Liver (tissue), 8 donors: ENCODE measurements at regions not wholly inside any gene's neighbourhood (a gene's known extent, or its start where the extent isn't known, plus 50 kb on each side); places are given as distances from the start of the nearest gene placed in this dataset.
"Not testable (repeated sequence)": the region's sequence is repeated elsewhere in the genome, so short reads cannot be mapped to it uniquely, and the experiment has no call there.

Experiments used
- DNase-seq: peaks from one replicate; pipeline ENCODE4 v3.0.0-alpha.2; 2017; ENCODE audit warnings: low spot score
- H3K27ac ChIP-seq, 2 donors: one replicate each; pipeline ENCODE4 v1.7.0; 2013; ENCODE audit warnings: inconsistent platforms in 2 of 2, low read length in 2 of 2, control low read depth in 1 of 2, low read depth in 1 of 2, mild to moderate bottlenecking in 1 of 2
- H3K27me3 ChIP-seq, 4 donors: one replicate each; pipeline versions ENCODE4 v1.6.1 to v1.7.0; 2013; ENCODE audit warnings: low read length in 3 of 4, inconsistent platforms in 1 of 4, mild to moderate bottlenecking in 1 of 4, moderate library complexity in 1 of 4; ENCODE audit not compliant: control insufficient read depth in 4 of 4, insufficient read depth in 4 of 4
- H3K36me3 ChIP-seq, 4 donors: one replicate each; pipeline versions ENCODE4 v1.6.1 to v1.7.0; 2013; ENCODE audit warnings: low read length in 3 of 4, mild to moderate bottlenecking in 3 of 4, low read depth in 1 of 4, moderate library complexity in 1 of 4; ENCODE audit not compliant: control insufficient read depth in 4 of 4, insufficient read depth in 3 of 4
- H3K4me1 ChIP-seq, 4 donors: one replicate each; pipeline versions ENCODE4 v1.6.1 to v1.7.0; 2013; ENCODE audit warnings: low read length in 3 of 4, mild to moderate bottlenecking in 3 of 4, moderate library complexity in 1 of 4; ENCODE audit not compliant: control insufficient read depth in 4 of 4, insufficient read depth in 4 of 4
- H3K4me3 ChIP-seq, 3 donors: one replicate each; pipeline versions ENCODE4 v1.6.1 to v1.7.0; 2013; ENCODE audit warnings: low read length in 3 of 3, control low read depth in 1 of 3, low read depth in 1 of 3, mild to moderate bottlenecking in 1 of 3
- H3K9ac ChIP-seq, 2 donors: one replicate each; pipeline ENCODE4 v1.7.0; 2013; ENCODE audit warnings: low read length in 2 of 2, mild to moderate bottlenecking in 2 of 2, moderate library complexity in 2 of 2, control low read depth in 1 of 2, low read depth in 1 of 2
- H3K9me3 ChIP-seq, 4 donors: one replicate each; pipeline versions ENCODE4 v1.6.1 to v1.7.0; 2013; ENCODE audit warnings: low read length in 3 of 4; ENCODE audit not compliant: control insufficient read depth in 4 of 4
- ATF3 ChIP-seq: IDR thresholded peaks from 2 replicates; pipeline ENCODE4 v1.6.1; 2016; ENCODE audit warnings: antibody characterized with exemption
- EGR1 ChIP-seq, 2 donors: IDR thresholded peaks; 2 replicates each; pipeline ENCODE4 v1.6.1; 2016 to 2018; ENCODE audit warnings: antibody characterized with exemption in 2 of 2, low read depth in 2 of 2
- FOXA1 ChIP-seq: IDR thresholded peaks from 2 replicates; pipeline ENCODE4 v1.6.1; 2016; ENCODE audit warnings: antibody characterized with exemption
- FOXA2 ChIP-seq: IDR thresholded peaks from 2 replicates; pipeline ENCODE4 v1.6.1; 2016; ENCODE audit warnings: antibody characterized with exemption
- GABPA ChIP-seq, 2 donors: IDR thresholded peaks in 1 of 2; conservative IDR thresholded peaks in 1 of 2; 2 replicates each; pipeline ENCODE4 v1.6.1; 2016; ENCODE audit warnings: antibody characterized with exemption in 2 of 2, mild to moderate bottlenecking in 1 of 2, moderate library complexity in 1 of 2
- HNF4A ChIP-seq, 2 donors: conservative IDR thresholded peaks; 2 replicates each; pipeline ENCODE4 v1.6.1; 2016; ENCODE audit warnings: antibody characterized with exemption in 2 of 2, mild to moderate bottlenecking in 2 of 2
- HNF4G ChIP-seq: IDR thresholded peaks from 2 replicates; pipeline ENCODE4 v1.6.1; 2016; ENCODE audit warnings: antibody characterized with exemption
- JUND ChIP-seq, 2 donors: IDR thresholded peaks; 2 replicates each; pipeline ENCODE4 v1.6.1; 2016; ENCODE audit warnings: antibody characterized with exemption in 2 of 2
- MAX ChIP-seq: IDR thresholded peaks from 2 replicates; pipeline ENCODE4 v1.6.1; 2016; ENCODE audit warnings: antibody characterized with exemption
- NR2F2 ChIP-seq: IDR thresholded peaks from 2 replicates; pipeline ENCODE4 v1.6.1; 2016; ENCODE audit warnings: antibody characterized with exemption
- RAD21 ChIP-seq, 2 donors: IDR thresholded peaks; 2 replicates each; pipeline ENCODE4 v1.6.1; 2016; ENCODE audit warnings: antibody characterized with exemption in 2 of 2, mild to moderate bottlenecking in 2 of 2
- RXRA ChIP-seq, 2 donors: IDR thresholded peaks; 2 replicates each; pipeline ENCODE4 v1.6.1; 2017 to 2018; ENCODE audit warnings: antibody characterized with exemption in 2 of 2, mild to moderate bottlenecking in 1 of 2
- SP1 ChIP-seq: IDR thresholded peaks from 2 replicates; pipeline ENCODE4 v1.6.1; 2018; ENCODE audit warnings: antibody characterized with exemption, mild to moderate bottlenecking
- TAF1 ChIP-seq: conservative IDR thresholded peaks from 2 replicates; pipeline ENCODE4 v1.6.1; 2016; ENCODE audit warnings: antibody characterized with exemption, mild to moderate bottlenecking
- YY1 ChIP-seq: IDR thresholded peaks from 2 replicates; pipeline ENCODE4 v1.6.1; 2016; ENCODE audit warnings: antibody characterized with exemption, mild to moderate bottlenecking
- ZBTB33 ChIP-seq: IDR thresholded peaks from 2 replicates; pipeline ENCODE4 v1.6.1; 2016; ENCODE audit warnings: antibody characterized with exemption
- WGBS: extraction: QIAGEN DNeasy Blood & Tissue Kit; methylation state at CpG from one replicate; pipeline ENCODE4 v1.1.7; 2013; 5-methylcytosine and 5-hydroxymethylcytosine counted together
- TF ChIP-seq, protein P1 (sequence below): fragments of 150-350 bp; IDR thresholded peaks from 2 replicates; pipeline ENCODE4 v1.5.1; 2017; ENCODE audit warnings: improper control_type of control experiment, low read depth, low read length; ENCODE audit not compliant: missing input control
- donor health status: healthy.
- donor health status: healthy.
- donor health status: healthy.
- donor health status: healthy.
- donor health status: healthy.

DNA sequence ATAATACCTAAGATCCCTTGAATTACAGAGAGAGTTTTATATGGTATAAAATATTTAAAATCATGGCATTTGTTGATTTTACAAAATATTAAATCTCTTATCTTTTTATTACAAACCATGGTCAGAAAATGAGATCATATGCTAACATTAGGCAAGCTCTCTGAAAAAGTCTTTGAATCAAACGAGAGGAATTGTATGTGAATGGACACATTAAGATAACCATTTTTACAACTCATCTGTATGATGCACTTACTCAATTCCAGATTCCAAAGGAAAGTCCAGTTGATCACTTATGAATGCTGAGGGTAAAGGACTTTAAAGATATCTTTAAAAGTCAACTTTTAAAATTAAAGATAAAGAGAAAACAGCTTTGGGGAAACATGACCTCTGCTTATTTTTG, 83.5 kb upstream of the LUZP2 start:
- no peaks in the 10 kb centered on the region for H3K36me3 ChIP-seq
- no peaks in the 10 kb centered on the region for H3K9me3 ChIP-seq
- no peak overlapping the region for H3K27ac ChIP-seq
- H3K9ac ChIP-seq, result no peak overlapping the region
- DNase-seq, result no peak
- no peak for TF ChIP-seq ZBTB33
- no peak for TF ChIP-seq FOXA1
- TF ChIP-seq NR2F2, result no peak
- TF ChIP-seq HNF4A (conservative IDR thresholded peaks at IDR 0.05), result no peak
- no peak for TF ChIP-seq RXRA (IDR thresholded peaks at IDR 0.05)
- no peak for TF ChIP-seq RAD21 (IDR thresholded peaks at IDR 0.05)
- TF ChIP-seq GABPA (IDR thresholded peaks at IDR 0.05 in 1 of 2, conservative IDR thresholded peaks at IDR 0.05 in 1 of 2), result no peak
- no peak for TF ChIP-seq TAF1
- TF ChIP-seq JUND (IDR thresholded peaks at IDR 0.05), result no peak
- TF ChIP-seq HNF4G, result no peak
- TF ChIP-seq, protein P1, sequence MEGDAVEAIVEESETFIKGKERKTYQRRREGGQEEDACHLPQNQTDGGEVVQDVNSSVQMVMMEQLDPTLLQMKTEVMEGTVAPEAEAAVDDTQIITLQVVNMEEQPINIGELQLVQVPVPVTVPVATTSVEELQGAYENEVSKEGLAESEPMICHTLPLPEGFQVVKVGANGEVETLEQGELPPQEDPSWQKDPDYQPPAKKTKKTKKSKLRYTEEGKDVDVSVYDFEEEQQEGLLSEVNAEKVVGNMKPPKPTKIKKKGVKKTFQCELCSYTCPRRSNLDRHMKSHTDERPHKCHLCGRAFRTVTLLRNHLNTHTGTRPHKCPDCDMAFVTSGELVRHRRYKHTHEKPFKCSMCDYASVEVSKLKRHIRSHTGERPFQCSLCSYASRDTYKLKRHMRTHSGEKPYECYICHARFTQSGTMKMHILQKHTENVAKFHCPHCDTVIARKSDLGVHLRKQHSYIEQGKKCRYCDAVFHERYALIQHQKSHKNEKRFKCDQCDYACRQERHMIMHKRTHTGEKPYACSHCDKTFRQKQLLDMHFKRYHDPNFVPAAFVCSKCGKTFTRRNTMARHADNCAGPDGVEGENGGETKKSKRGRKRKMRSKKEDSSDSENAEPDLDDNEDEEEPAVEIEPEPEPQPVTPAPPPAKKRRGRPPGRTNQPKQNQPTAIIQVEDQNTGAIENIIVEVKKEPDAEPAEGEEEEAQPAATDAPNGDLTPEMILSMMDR, result no peak
- no peak for TF ChIP-seq EGR1 (IDR thresholded peaks at IDR 0.05; ENCODE audit: low read depth in 2 of 2)
- no peak for TF ChIP-seq ATF3
- WGBS, result 53% methylated on average over 1 of the region's 1 CpG
- no peaks in the 10 kb centered on the region for H3K4me1 ChIP-seq
- no peak overlapping the region for H3K4me3 ChIP-seq
- H3K27me3 ChIP-seq, result no peaks in the 10 kb centered on the region

DNA sequence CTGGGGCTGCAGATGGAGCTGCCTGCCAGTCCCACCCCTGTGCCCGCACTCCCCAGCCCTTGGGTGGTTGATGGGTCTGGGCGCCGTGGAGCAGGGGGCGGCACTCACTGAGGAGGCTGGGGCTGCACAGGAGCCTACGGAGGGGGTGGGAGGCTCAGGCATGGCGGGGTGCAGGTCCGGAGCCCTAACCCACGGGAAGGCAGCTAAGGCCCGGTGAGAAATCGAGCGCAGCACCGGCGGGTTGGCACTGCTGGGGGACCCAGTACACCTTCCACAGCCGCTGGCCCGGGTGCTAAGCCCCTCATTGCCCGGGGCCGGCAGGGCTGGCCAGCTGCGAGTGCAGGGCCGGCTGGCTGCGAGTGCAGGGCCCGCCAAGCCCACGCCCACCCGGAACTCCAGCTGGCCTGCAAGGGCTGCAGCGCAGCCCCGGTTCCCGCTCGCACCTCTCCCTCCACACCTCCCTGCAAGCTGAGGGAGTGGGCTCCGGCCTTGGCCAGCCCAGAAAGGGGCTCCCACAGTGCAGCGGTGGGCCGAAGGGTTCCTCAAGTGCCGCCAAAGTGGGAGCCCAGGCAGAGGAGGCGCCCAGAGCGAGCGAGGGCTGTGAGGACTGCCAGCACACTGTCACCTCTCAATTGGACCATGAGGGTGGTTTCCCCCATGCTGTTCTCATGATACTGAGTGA, 80.8 kb upstream of the LUZP2 start:
- not testable (repeated sequence) for H3K4me1 ChIP-seq, H3K9me3 ChIP-seq, H3K9ac ChIP-seq, H3K36me3 ChIP-seq, DNase-seq, H3K4me3 ChIP-seq, H3K27me3 ChIP-seq, H3K27ac ChIP-seq
- 94% methylated on average over 34 of the region's 34 CpGs for WGBS

DNA sequence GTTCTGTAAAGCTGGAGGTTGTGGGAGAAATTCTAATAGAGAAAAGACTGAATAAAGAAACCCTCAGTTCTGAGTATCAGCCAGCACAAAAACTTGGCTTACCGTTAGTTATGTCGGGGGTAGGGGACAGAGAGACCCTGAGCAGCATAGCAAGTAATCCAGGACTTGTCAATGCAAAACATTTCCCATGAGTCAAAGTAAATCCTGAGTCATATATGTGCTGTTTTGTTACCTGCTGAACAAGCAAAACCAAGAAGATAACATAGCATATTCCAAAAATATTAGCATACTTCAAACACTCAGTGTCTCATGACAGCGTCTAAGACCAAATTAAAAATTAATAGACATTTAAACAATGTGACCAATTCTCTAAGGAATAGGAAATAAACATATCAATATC, 75.1 kb upstream of the LUZP2 start:
- Histone ChIP-seq H3K27me3 (no peaks in the 10 kb centered on the region), H3K4me3 (no peak overlapping the region), H3K9me3 (no peaks in the 10 kb centered on the region), H3K4me1 (no peaks in the 10 kb centered on the region), H3K9ac (no peak overlapping the region), H3K27ac (no peak overlapping the region), H3K36me3 (no peaks in the 10 kb centered on the region)
- TF ChIP-seq NR2F2 (no peak), YY1 (no peak), ATF3 (no peak), TAF1 (no peak), FOXA2 (no peak), JUND (IDR thresholded peaks at IDR 0.05) (no peak), HNF4G (no peak), GABPA (IDR thresholded peaks at IDR 0.05 in 1 of 2, conservative IDR thresholded peaks at IDR 0.05 in 1 of 2) (no peak), MAX (no peak), SP1 (no peak)
- TF ChIP-seq, protein P1, result no peak
- 74% methylated on average over 3 of the region's 3 CpGs for WGBS
- DNase-seq, result no peak
